RCC 7860 (cell line): ENCODE measurements at regions not wholly inside any gene's neighbourhood (a gene's known extent, or its start where the extent isn't known, plus 50 kb on each side); places are given as distances from the start of the nearest gene placed in this dataset.

ENCODE experiments used
- DNase-seq: peaks from one replicate; pipeline ENCODE4 v3.0.0-alpha.2; 2015; ENCODE audit warnings: low spot score
- FAIRE-seq: peaks from 2 replicates; lab custom pipeline; 2012; peaks lifted over from hg19 to GRCh38; lab: Jason Lieb, UNC

DNA sequence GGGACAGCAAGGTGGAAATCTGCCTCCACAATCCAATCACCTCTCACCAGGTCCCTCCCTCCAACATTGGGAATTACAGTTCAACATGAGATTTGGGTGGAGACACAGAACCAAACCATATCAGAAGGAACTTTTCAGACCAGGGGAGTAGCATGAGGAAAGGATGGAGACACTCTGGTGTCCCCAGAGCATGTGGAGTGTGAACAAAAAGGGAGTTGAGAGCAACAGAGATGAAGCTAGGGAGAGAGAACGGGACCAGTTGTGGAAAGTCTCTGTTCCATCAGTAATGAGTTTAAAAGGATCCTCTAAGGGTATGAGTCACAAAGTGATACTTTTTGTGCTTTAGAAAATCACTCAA, 382.0 kb downstream of the SFMBT2 start:
- no peak for DNase-seq
- no peak for FAIRE-seq

DNA sequence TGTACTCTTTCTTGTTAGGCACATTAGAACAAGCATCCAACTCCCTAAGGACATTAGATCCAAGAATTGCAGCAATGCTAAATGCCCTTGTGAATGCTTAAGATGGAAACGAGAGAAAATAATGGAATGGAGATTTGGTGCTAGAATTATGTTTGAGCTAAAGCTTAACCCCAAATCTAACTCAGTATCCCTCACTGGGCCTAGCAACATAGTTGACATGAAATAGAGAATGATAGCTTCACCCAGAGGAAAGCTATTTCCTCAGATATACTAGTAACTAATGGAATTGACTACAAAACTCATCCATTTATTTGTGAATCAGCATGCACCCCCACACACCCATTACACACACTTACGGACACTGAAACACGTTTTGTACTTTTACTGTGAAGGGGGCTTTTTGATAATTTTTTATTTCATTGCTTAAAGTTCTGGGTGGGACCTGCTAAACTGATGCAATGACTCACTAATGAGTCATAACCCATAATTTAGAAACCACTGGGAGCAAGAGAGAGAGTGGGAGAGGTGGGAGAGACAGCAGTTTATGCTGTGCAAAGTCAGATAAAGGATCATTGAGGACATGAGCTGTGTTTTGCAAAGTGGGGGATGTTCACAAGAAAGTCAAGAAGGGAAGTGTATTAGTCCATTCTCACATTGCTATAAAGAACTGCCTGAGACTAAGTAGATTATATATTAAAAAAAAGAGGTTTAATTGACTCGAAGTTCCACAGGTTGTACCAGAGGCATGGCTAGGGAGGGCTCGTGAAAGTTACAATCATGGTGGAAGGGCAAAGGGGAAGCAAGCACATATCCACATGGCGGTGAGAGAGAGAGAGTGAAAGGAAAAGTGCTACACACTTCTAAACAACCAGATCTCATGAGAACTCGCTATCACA, 382.7 kb downstream of the SFMBT2 start:
- no peak for FAIRE-seq
- no peak for DNase-seq

DNA sequence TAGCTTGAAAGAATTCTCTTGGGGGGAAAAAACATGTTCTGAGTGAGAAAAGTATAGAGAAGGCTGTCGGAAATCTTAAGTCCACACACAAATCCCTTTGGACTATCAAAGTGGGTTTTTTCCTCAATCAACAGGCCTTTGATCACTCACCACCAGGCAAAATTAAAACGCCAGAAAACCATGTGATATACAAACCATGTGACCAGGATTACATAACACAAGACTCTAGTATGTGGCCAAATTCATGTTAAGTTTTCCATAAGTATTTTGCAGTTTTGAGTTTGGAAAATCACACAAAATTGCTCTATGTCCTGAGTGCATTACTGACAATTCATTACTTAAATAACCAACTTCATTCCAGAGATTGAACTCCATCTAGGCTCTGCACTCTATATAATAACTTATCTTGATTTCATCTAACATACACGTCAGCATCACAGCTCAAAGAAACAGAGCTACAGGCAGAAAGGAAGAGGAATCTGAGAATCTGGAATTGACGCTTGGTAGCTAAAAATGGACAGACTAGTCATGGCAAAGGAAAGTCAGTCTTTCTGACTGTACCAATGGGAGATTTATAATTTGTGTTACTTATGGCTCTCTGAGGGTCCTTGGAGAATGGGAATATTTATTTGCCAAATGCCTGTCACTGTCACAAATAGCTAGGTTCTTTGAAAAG, 383.5 kb downstream of the SFMBT2 start:
- DNase-seq (no peak), FAIRE-seq (no peak)

DNA sequence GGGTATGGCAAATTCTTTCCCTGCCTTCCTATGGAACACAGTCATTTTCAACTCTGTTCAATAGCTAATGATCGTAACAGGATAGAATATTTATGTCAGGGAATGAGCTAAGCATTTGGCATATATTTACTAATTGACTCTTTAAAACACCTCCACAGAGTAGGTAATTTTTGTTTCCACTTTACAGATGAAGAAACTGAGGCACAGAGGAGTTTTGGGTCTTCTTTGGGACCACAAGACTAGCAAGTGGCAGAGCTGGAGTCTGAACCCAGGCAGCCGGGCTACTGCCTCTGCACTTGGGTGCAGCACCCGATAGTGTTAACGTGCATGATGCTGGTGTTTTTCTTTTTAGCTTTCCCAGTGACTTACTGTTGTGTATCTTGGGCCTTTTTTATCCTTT, 384.0 kb downstream of the SFMBT2 start:
- FAIRE-seq (no peak), DNase-seq (no peak)

GRCh38 chr10:7025296-7025695, 385.5 kb downstream of the SFMBT2 start:
- FAIRE-seq: no peak
- DNase-seq: no peak

DNA sequence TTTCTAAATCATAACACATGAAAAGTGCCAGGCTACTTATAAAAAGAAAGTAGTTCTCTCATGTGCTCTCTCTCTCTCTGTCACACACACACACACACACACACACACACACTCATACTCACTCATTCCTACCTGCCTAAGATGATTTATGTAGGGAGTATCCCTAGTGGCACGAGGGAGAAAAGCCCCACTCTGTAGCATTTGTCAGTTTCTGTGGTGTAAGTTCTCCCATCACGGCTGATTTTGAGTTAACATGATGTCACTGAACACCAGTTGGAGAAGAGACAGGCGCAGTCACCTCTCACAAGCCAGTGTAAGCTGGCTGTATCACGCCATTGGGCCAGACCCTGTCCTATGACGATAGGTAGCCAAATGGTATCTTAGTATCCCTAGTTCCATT, 395.4 kb downstream of the SFMBT2 start:
- FAIRE-seq (no peak), DNase-seq (no peak)

- FAIRE-seq: no peak
- no peak for DNase-seq
Observed at GRCh38 chr10:7014721-7015120, 396.1 kb downstream of the SFMBT2 start.

DNA sequence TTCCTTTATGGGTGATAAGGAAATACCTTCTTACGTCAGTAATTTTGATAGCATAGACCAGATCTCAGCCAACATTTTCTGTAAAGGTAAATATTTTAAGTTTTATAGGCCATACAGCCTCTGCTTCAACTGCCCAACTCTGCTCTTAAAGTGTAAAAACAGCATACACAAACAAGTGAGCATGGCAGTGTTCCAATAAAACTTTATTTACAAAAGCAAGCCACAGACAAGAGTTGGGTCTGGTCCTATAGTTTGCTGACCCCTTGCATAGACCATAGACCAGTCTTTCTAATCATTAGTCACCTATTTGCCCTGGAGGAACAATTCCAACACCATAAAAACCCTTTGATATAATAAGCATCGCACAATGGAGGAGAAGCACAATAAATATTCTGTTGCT, 398.8 kb downstream of the SFMBT2 start:
- FAIRE-seq (no peak), DNase-seq (no peak)

GRCh38 chr10:7008645-7009044, 402.2 kb downstream of the SFMBT2 start:
- no peak for DNase-seq
- no peak for FAIRE-seq

- no peak for FAIRE-seq
- DNase-seq: no peak
Observed at GRCh38 chr10:7007600-7008190, 403.1 kb downstream of the SFMBT2 start.

DNA sequence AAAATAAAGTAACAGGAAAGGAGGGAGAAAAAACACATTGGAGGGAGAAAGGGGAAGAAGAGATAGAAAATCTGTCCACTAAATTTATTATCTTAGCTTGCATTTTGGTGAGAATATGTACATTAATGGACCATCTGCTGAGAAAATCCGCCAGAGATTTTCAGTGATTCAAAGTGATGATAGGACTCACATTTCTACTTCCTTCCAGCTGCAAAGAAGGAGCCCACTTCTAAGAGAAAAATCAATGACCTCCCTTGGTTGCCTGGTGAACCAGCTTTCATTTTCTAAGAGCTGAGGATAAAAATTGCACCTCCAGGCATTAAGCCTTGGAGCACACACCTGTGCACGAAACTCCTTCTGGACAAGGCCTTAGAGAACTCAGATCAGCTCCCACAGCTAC, 404.3 kb downstream of the SFMBT2 start:
- DNase-seq (no peak), FAIRE-seq (no peak)

DNA sequence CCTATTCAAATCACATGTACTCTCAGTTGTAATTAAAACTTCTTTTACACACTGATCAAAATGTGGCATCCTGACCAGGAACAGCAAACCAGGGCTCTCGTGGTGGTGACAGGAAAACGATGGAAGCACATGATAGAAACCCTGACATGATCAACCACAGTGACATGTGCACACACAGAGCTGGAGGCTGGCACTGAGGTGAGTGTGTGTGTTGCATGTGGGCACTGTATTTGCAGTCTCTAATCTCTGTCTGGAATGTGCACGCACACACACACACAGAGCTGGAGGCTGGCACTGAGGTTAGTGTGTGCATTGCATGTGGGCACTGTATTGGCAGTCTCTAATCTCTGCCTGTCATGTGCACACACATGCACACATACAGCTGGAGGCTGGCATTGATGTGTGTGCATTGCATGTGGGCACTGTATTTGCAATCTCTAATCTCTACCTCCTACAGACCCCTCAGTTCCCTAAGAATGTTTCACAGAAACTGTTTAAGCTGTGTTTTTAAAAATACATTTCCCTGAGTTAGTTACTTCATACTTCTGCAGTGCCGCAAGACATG, 406.9 kb downstream of the SFMBT2 start:
- no peak for FAIRE-seq

DNA sequence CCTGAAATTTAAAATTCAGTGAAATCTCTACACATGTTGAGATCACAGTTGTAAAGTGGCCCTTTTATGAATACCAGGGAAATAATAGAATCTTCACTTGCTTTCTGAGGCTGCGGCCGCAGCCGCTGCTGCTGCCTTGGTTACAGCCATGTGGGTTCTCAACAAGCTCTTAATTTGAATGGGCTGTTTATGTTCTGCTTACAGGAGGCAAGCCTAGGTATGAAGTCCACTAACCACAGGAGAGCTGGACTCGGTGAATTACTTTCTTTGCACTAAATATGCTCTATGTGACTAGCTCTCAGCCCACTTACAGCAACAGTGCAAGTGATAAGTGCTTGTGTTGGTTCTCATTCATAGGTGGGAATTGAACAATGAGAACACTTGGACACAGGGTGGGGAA, 410.8 kb downstream of the SFMBT2 start:
- no peak for FAIRE-seq
- DNase-seq: no peak

More for the DNA sequence above, 406.9 kb downstream of the SFMBT2 start:
- DNase-seq: no peak

DNA sequence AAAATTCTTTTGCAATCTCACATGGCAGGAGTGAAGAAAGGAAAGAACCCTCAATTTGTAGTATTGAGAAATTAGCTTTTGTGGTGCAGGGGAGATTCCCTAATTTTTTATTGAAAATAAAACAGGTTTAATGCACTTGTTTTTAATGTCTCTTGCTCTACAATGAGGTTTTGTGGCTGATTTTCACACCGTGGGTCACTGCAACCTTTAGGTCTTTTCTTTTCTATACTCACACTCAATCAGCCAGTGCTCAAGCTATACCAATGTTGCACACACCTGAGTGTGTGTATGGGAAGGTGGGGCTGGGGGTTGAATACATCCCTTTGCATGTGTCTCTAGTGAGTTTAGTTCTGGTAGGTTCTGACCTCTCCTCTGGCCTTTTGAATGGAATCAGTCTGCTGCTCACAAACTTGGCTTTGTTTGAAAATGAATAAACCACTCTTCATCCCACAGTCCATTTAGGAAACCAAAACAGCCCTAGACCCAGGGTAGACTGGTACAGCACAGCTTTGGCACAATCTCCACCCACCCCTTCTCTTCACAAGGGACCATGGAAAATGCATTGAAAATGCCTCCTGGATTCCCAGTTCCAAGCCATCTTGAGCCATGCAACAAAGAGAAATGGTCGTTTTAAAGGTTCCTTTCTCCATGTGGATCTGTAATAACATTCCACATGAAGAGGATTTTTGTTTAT, 411.5 kb downstream of the SFMBT2 start:
- DNase-seq (no peak), FAIRE-seq (no peak)

DNA sequence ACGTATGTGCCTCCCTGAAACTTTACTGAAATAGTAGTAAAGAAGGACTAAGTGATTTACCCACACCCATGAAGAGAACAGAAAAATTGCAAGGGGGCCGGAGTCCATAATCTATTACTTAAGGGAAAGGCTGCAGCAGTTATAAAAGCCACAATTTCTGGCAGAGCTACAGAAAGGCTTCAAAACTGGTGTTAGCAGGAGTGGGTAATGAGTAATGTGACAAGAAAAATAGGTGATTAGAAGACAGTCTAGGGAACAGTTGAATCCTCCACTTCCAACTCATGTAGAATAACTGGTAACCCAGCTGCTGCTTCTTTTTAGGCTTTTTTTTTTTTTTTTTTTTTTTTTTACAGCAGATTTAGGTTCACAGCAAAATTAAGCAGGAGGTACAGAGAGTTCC, 413.3 kb downstream of the SFMBT2 start:
- no peak for DNase-seq
- FAIRE-seq: no peak

- DNase-seq (no peak), FAIRE-seq (no peak)
Observed at GRCh38 chr10:6996431-6996830, 414.4 kb downstream of the SFMBT2 start.

DNA sequence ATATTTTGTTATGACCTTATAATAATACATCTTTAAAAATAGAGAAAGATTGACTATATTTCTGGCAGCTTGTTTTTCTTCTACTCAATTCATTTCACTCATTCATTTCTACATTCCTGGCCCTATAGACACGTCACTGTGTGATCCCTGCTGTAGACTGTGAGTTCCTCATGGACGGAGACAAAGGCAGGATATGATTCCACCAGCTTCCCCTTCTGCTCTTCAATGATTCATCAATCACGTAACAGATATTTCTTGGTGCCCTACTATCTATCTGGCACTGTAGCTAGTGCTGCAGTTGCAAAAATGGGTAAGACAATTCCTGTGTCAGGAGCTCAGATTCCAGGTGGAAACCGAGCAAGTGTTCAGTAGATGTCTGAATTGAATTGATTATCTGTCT, 415.0 kb downstream of the SFMBT2 start:
- no peak for DNase-seq

DNA sequence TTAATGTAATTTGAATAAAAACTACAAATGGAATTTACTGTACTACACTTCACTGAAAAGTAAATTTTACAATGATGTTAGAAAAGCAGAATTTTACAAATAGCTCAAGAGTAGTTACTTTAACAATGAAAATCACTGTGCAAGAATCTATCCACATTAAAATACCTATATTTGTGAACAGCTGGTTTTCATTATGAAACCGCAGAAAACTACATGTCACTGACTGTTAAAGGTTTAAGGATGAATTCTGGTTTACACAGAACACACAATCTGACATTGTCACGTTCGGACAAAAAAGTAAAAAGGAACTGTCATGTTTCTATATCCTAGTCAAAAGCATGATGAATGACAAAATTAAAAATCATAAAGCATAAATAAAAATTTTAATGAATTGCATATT, 415.3 kb upstream of the PRKCQ start:
- DNase-seq (no peak), FAIRE-seq (no peak)

More for the DNA sequence above, 415.0 kb downstream of the SFMBT2 start:
- FAIRE-seq: no peak

DNA sequence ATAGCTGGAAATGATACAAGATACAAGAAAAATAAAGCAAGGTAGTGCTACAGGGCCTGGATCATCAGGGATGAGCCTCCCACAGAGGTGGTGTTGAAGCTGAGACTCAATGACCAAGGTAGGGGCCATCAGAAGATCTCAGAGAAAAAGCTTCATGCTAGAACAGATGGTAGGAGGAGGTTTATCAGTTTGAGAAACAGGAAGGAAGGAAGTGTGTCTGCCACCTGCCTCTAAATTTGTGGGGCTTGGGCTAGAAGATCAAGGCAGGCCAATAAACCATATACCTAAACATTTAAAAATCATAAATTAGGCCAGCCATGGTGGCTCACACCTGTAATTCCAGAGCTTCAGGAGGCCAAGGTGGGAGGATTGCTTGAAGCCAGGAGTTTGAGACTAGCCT, 410.8 kb upstream of the PRKCQ start:
- DNase-seq (no peak), FAIRE-seq (no peak)

DNA sequence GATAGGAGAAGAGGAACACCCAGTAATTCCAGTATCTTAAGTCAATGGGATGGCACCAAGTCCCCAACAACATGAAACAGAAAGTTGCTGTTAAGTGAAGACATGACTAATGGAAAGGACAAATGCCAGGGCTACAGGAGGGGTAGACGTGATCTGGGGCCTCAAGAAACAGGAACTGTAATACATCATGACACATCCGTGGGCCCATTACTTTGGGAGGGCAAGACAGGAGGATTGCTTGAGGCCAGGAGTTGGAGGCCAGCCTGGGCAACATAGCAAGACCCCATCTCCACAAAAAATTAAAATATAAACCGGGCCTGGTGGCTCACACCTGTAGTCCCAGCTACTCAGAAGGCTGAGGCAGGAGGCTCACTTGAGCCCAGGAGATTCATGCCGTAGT, 408.6 kb upstream of the PRKCQ start:
- DNase-seq: no peak
- FAIRE-seq: no peak

- no peak for FAIRE-seq
- no peak for DNase-seq
Observed at GRCh38 chr10:6987536-6987945, 407.5 kb upstream of the PRKCQ start.
